K562 (cell line): ENCODE measurements at regions not wholly inside any gene's neighbourhood (a gene's known extent, or its start where the extent isn't known, plus 50 kb on each side); places are given as distances from the start of the nearest gene placed in this dataset.

ENCODE experiments used
- ATAC-seq: fragments of 200-7000 bp; cut with Tn5 transposase; 3 replicates; pipeline ENCODE4 v1.9.1; 2020; ENCODE audit warnings: moderate library complexity
- BruUV-seq: library from RNA; stranded (reverse); fragments of 400-500 nt; replicated peaks from 2 replicates; lab custom pipeline; 2021; lab: Mats Ljungman, UMichigan
- CTCF ChIA-PET: fragments of 300-600 bp; formaldehyde crosslinking; extraction: SDS; loops from one replicate; lab custom pipeline; 2021; ENCODE audit warnings: low intra/inter-chr PET ratio; lab: Yijun Ruan, JAX
- POLR2A ChIA-PET: fragments of 300-600, 350-650 bp; sonication (Branson Sonifier 250); formaldehyde crosslinking; extraction: SDS; loops from one replicate; lab custom pipeline; 2021; ENCODE audit warnings: antibody characterized with exemption, inconsistent platforms; lab: Yijun Ruan, JAX
- DNase-seq, 4 experiments: peaks; one replicate each; pipeline versions ENCODE4 v3.0.0 to v3.0.0-alpha.2; 2011 to 2018; ENCODE audit warnings: low spot score in 3 of 4, mixed read lengths in 3 of 4; ENCODE audit errors: extremely low read depth in 1 of 4
- FAIRE-seq: peaks from 2 replicates; lab custom pipeline; 2011; peaks lifted over from hg19 to GRCh38; lab: Jason Lieb, UNC
- H2AFZ ChIP-seq: 2 replicates; pipeline ENCODE4 v1.6.0; 2011; ENCODE audit warnings: low read depth, low read length, control low read depth, inconsistent platforms
- H3K27ac ChIP-seq: fragments of 200-600 bp; 3 replicates; pipeline ENCODE4 v1.8.0; 2011; ENCODE audit warnings: low read depth, mild to moderate bottlenecking, control low read depth, inconsistent platforms, low read length, moderate library complexity, mixed read lengths; ENCODE audit errors: extremely low read depth
- H3K27me3 ChIP-seq, 2 experiments: fragments of 300-600 bp in 1 of 2; 2 replicates in 1 of 2; 3 replicates in 1 of 2; pipeline versions ENCODE4 v1.6.0 to v1.8.0; 2011; ENCODE audit warnings: inconsistent platforms in 2 of 2, low read length in 2 of 2, mild to moderate bottlenecking in 1 of 2, mixed read lengths in 1 of 2, moderate library complexity in 1 of 2; ENCODE audit not compliant: control insufficient read depth in 2 of 2, insufficient read depth in 2 of 2
- H3K36me3 ChIP-seq: fragments of 300-600 bp; 3 replicates; pipeline ENCODE4 v1.8.0; 2011; ENCODE audit warnings: mild to moderate bottlenecking, low read length, inconsistent platforms; ENCODE audit not compliant: control insufficient read depth, insufficient read depth
- H3K4me1 ChIP-seq, 2 experiments: fragments of 200-600 bp in 1 of 2; replicated peaks in 1 of 2; 2 replicates in 1 of 2; 3 replicates in 1 of 2; pipeline versions ENCODE4 v1.5.1 to v1.8.0; 2011; ENCODE audit warnings: inconsistent platforms in 2 of 2, low read length in 2 of 2, mild to moderate bottlenecking in 1 of 2, mixed read lengths in 1 of 2, moderate library complexity in 1 of 2; ENCODE audit not compliant: control insufficient read depth in 2 of 2, insufficient read depth in 2 of 2
- H3K4me2 ChIP-seq: 2 replicates; pipeline ENCODE4 v1.6.1; 2011; ENCODE audit warnings: low read length, control low read depth, inconsistent platforms, mixed read lengths; ENCODE audit not compliant: insufficient read depth
- H3K4me3 ChIP-seq: fragments of 200-600 bp; sonication (generic), shearing (Covaris generic); 2 replicates; pipeline ENCODE4 v1.5.1; 2016; ENCODE audit warnings: control low read depth, inconsistent platforms
- H3K79me2 ChIP-seq: fragments of 200-600 bp; 3 replicates; pipeline ENCODE4 v1.8.0; 2011; ENCODE audit warnings: low read length, inconsistent platforms; ENCODE audit not compliant: control insufficient read depth, insufficient read depth
- H3K9ac ChIP-seq, 2 experiments: 2 replicates each; pipeline versions ENCODE4 v1.6.0 to v1.6.1; 2011; ENCODE audit warnings: low read depth in 2 of 2, low read length in 2 of 2, control low read depth in 1 of 2, inconsistent platforms in 1 of 2, mild to moderate bottlenecking in 1 of 2, mixed read lengths in 1 of 2; ENCODE audit not compliant: insufficient read depth in 1 of 2
- H3K9me1 ChIP-seq: one replicate; pipeline ENCODE4 v1.6.0; 2011; ENCODE audit warnings: inconsistent platforms, mild to moderate bottlenecking, low read length, moderate library complexity; ENCODE audit not compliant: control insufficient read depth, insufficient read depth
- H3K9me3 ChIP-seq: replicated peaks from 2 replicates; pipeline ENCODE4 v1.5.1; 2011; ENCODE audit warnings: low read depth, low read length, inconsistent platforms; ENCODE audit not compliant: control insufficient read depth, insufficient read depth
- H4K20me1 ChIP-seq: replicated peaks from 2 replicates; pipeline ENCODE4 v1.6.1; 2011; ENCODE audit warnings: low read length, inconsistent platforms, mixed read lengths; ENCODE audit not compliant: control insufficient read depth, insufficient read depth
- EZH2 ChIP-seq: IDR thresholded peaks from 2 replicates; pipeline ENCODE4 v1.6.1; 2012; ENCODE audit warnings: low read depth, mild to moderate bottlenecking, inconsistent platforms, low read length, borderline replicate concordance
- IFI16 ChIP-seq: fragments of 250-450 bp; sonication (Bioruptor Pico); IDR thresholded peaks from 2 replicates; pipeline ENCODE4 v2.1.2; 2022; ENCODE audit warnings: mild to moderate bottlenecking, inconsistent platforms
- JUN ChIP-seq, 2 experiments: sonication (generic) in 1 of 2; formaldehyde crosslinking in 1 of 2; IDR thresholded peaks; 2 replicates each; pipeline versions ENCODE4 v1.6.1 to v1.8.0; 2012 to 2022; ENCODE audit warnings: borderline replicate concordance in 2 of 2, mild to moderate bottlenecking in 2 of 2, improper control_type of control experiment in 1 of 2, low read depth in 1 of 2, low read length in 1 of 2, missing genetic modification reagents in 1 of 2
- JUND ChIP-seq, 2 experiments: IDR thresholded peaks; 2 replicates in 1 of 2; 3 replicates in 1 of 2; pipeline ENCODE4 v1.6.1; 2011; ENCODE audit warnings: borderline replicate concordance in 2 of 2, low read depth in 2 of 2, low read length in 2 of 2, improper control_type of control experiment in 1 of 2, missing biosample characterization in 1 of 2, missing genetic modification characterization in 1 of 2, missing genetic modification reagents in 1 of 2
- MCM3 ChIP-seq: fragments of 450-650 bp; IDR thresholded peaks from 2 replicates; pipeline ENCODE4 v1.6.1; 2016
- RFX7 ChIP-seq: fragments of 250-450 bp; sonication (Bioruptor Pico); IDR thresholded peaks from 2 replicates; pipeline ENCODE4 v1.5.1; 2021; ENCODE audit warnings: mild to moderate bottlenecking
- SIN3B ChIP-seq: fragments of 450-650 bp; IDR thresholded peaks from 2 replicates; pipeline ENCODE4 v1.6.1; 2017; ENCODE audit warnings: low read depth, mild to moderate bottlenecking, moderate library complexity
- SIX5 ChIP-seq, 2 experiments: IDR thresholded peaks; 2 replicates each; pipeline ENCODE4 v1.6.1; 2011; ENCODE audit warnings: low read length in 2 of 2, borderline replicate concordance in 1 of 2, low read depth in 1 of 2, mild to moderate bottlenecking in 1 of 2, moderate library complexity in 1 of 2; ENCODE audit not compliant: insufficient read depth in 1 of 2
- WGBS: fragments of 100-300 bp; shearing (Covaris generic); methylation state at CpG from one replicate; pipeline ENCODE4 v1.1.6; 2016; ENCODE audit warnings: low coverage, mixed read lengths; ENCODE audit not compliant: insufficient coverage; ENCODE audit errors: missing lambda C conversion rate; 5-methylcytosine and 5-hydroxymethylcytosine counted together
- in situ Hi-C: fragments of 300-500 bp; cut with MboI; formaldehyde crosslinking; loops from 4 replicates; pipeline ENCODE4 v1.15.0; 2018; ENCODE audit warnings: inconsistent platforms, mixed read lengths
- intact Hi-C: fragments of 100-400 bp; cut with micrococcal nuclease; formaldehyde crosslinking; loops from 2 replicates; pipeline ENCODE4 v1.14.2; 2022
- TF ChIP-seq, protein P1 (sequence below): sonication (generic); formaldehyde crosslinking; IDR thresholded peaks from 2 replicates; pipeline ENCODE4 v1.8.0; 2022; ENCODE audit warnings: mild to moderate bottlenecking, missing genetic modification reagents
- TF ChIP-seq, protein P2 (sequence below): fragments of 250-450 bp; sonication (Bioruptor Pico); IDR thresholded peaks from 2 replicates; pipeline ENCODE4 v1.8.0; 2022; ENCODE audit warnings: moderate library complexity, mild to moderate bottlenecking, inconsistent platforms
- TF ChIP-seq, protein P3 (sequence below): fragments of 450-650 bp; IDR thresholded peaks from 2 replicates; pipeline ENCODE4 v1.6.1; 2017; ENCODE audit warnings: antibody characterized with exemption

DNA sequence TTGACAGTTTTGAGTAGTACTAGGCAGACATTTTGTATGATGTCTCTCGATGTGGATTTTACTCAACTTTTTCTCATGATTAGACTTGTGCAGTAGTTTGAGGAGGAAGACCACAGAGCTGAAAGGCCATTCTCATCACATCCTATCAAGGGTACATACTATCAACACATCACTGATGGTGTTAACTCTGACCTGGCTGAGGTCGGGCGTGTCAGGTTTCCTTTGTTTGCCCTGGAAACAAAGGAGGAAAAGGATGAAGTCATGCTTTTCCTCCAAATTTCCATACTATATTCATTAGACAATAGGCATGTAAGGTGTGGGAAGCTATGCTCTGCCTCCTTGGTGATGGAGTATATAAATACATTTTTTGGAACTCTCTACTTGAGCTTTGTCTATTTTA is 211.1 kb downstream of the DSEL start:
- BruUV-seq, result no TSS peak

DNA sequence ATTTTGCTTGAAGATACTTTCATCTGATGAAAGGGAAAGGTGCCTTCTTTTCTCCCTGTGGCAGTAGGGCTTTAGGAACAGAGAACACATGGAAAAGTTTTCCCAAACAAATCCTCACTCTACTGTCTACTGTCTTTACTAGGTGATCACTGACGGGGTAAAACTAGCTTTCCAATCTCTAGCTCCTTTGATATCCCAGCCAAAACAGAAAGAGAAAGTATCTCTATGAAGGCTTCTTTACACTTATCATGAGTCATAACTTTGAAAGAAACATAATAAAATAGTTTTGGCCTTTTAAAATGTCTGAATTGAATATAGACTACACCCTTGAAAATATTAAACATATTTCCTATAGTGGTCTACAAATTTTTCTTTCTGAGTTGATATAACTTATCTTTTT is 214.5 kb downstream of the DSEL start:
- no peak for DNase-seq
- H3K9ac ChIP-seq, result no peak overlapping the region
- H2AFZ ChIP-seq, result no peak overlapping the region
- ChIA-PET POLR2A (no interaction called here), CTCF (no interaction called here)
- no peak overlapping the region for H3K4me2 ChIP-seq
- in situ Hi-C loops (no loop called here), intact Hi-C loops (no loop called here)
- H3K4me3 ChIP-seq, result no peak overlapping the region
- H3K27me3 ChIP-seq, result no peaks in the 10 kb centered on the region
- H3K4me1 ChIP-seq, result no peaks in the 10 kb centered on the region
- H3K79me2 ChIP-seq, result no peaks in the 10 kb centered on the region
- no peaks in the 10 kb centered on the region for H4K20me1 ChIP-seq
- no peaks in the 10 kb centered on the region for H3K36me3 ChIP-seq
- no peaks in the 10 kb centered on the region for H3K9me1 ChIP-seq
- no peaks in the 10 kb centered on the region for H3K9me3 ChIP-seq
- 0% methylated on average over 1 of the region's 1 CpG for WGBS
- ATAC-seq, result no peak
- BruUV-seq, result no TSS peak
- no peak overlapping the region for H3K27ac ChIP-seq
- no peak for FAIRE-seq
- TF ChIP-seq RFX7 (CRISPR knock-in tag) (no peak), SIX5 (IDR thresholded peaks at IDR 0.05; ENCODE audit: borderline replicate concordance in 1 of 2, insufficient read depth in 1 of 2, low read depth in 1 of 2, low read length in 2 of 2) (no peak), EZH2 (no peak), IFI16 (CRISPR knock-in tag) (no peak), JUND (IDR thresholded peaks at IDR 0.05; ENCODE audit: borderline replicate concordance, low read depth, low read length) (no peak), JUND (tag; IDR thresholded peaks at IDR 0.05; ENCODE audit: borderline replicate concordance, low read depth, low read length) (no peak), SIN3B (no peak)
- TF ChIP-seq, protein P1, sequence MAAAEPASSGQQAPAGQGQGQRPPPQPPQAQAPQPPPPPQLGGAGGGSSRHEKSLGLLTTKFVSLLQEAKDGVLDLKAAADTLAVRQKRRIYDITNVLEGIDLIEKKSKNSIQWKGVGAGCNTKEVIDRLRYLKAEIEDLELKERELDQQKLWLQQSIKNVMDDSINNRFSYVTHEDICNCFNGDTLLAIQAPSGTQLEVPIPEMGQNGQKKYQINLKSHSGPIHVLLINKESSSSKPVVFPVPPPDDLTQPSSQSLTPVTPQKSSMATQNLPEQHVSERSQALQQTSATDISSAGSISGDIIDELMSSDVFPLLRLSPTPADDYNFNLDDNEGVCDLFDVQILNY (CRISPR knock-in tag), result no peak
- TF ChIP-seq, protein P2, sequence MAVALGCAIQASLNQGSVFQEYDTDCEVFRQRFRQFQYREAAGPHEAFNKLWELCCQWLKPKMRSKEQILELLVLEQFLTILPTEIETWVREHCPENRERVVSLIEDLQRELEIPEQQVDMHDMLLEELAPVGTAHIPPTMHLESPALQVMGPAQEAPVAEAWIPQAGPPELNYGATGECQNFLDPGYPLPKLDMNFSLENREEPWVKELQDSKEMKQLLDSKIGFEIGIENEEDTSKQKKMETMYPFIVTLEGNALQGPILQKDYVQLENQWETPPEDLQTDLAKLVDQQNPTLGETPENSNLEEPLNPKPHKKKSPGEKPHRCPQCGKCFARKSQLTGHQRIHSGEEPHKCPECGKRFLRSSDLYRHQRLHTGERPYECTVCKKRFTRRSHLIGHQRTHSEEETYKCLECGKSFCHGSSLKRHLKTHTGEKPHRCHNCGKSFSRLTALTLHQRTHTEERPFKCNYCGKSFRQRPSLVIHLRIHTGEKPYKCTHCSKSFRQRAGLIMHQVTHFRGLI (CRISPR knock-in tag), result no peak

More for the DNA sequence above, 211.1 kb downstream of the DSEL start:
- no peak for FAIRE-seq
- DNase-seq, result no peak
- CTCF ChIA-PET, result no interaction called here
- POLR2A ChIA-PET, result no interaction called here
- H3K79me2 ChIP-seq, result no peaks in the 10 kb centered on the region
- H3K4me1 ChIP-seq, result no peaks in the 10 kb centered on the region
- WGBS, result 0% methylated on average over 3 of the region's 3 CpGs
- H2AFZ ChIP-seq, result no peak overlapping the region
- ATAC-seq, result no peak
- no peak overlapping the region for H3K4me3 ChIP-seq
- no peaks in the 10 kb centered on the region for H3K9me1 ChIP-seq
- H3K36me3 ChIP-seq, result no peaks in the 10 kb centered on the region
- in situ Hi-C loops (no loop called here), intact Hi-C loops (no loop called here)
- no peaks in the 10 kb centered on the region for H3K27me3 ChIP-seq
- H4K20me1 ChIP-seq, result no peaks in the 10 kb centered on the region
- TF ChIP-seq IFI16 (CRISPR knock-in tag) (no peak), SIN3B (no peak), MCM3 (no peak), JUN (IDR thresholded peaks at IDR 0.05; ENCODE audit: borderline replicate concordance, low read depth, low read length) (no peak), JUN (CRISPR knock-in tag; IDR thresholded peaks at IDR 0.05; ENCODE audit: borderline replicate concordance) (no peak)
- TF ChIP-seq, protein P3, sequence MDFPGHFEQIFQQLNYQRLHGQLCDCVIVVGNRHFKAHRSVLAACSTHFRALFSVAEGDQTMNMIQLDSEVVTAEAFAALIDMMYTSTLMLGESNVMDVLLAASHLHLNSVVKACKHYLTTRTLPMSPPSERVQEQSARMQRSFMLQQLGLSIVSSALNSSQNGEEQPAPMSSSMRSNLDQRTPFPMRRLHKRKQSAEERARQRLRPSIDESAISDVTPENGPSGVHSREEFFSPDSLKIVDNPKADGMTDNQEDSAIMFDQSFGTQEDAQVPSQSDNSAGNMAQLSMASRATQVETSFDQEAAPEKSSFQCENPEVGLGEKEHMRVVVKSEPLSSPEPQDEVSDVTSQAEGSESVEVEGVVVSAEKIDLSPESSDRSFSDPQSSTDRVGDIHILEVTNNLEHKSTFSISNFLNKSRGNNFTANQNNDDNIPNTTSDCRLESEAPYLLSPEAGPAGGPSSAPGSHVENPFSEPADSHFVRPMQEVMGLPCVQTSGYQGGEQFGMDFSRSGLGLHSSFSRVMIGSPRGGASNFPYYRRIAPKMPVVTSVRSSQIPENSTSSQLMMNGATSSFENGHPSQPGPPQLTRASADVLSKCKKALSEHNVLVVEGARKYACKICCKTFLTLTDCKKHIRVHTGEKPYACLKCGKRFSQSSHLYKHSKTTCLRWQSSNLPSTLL, result no peak
- H3K4me2 ChIP-seq, result no peak overlapping the region
- no peak overlapping the region for H3K27ac ChIP-seq
- no peak overlapping the region for H3K9ac ChIP-seq
- no peaks in the 10 kb centered on the region for H3K9me3 ChIP-seq
